HepG2 (cell line): ENCODE measurements at regions not wholly inside any gene's neighbourhood (a gene's known extent, or its start where the extent isn't known, plus 50 kb on each side); places are given as distances from the start of the nearest gene placed in this dataset.

Experiments
- ATAC-seq: fragments of 200-7000 bp; cut with Tn5 transposase; 3 replicates; pipeline ENCODE4 v1.9.1; 2020; ENCODE audit warnings: mild to moderate bottlenecking, moderate library complexity
- BruUV-seq: library from RNA; stranded (reverse); fragments of 400-500 nt; replicated peaks from 2 replicates; lab custom pipeline; 2021; lab: Mats Ljungman, UMichigan
- CTCF ChIA-PET: fragments of 300-600 bp; formaldehyde crosslinking; extraction: SDS; loops from one replicate; lab custom pipeline; 2021; ENCODE audit warnings: low total read pairs, inconsistent platforms, low intra/inter-chr PET ratio; lab: Yijun Ruan, JAX
- POLR2A ChIA-PET: fragments of 350-600 bp; sonication (Branson Sonifier 250); formaldehyde crosslinking; loops from one replicate; lab custom pipeline; 2020; ENCODE audit warnings: antibody characterized with exemption, inconsistent platforms; lab: Yijun Ruan, JAX
- DNase-seq: peaks from one replicate; pipeline ENCODE4 v3.0.0-alpha.2; 2015; ENCODE audit warnings: low spot score
- FAIRE-seq: peaks from 3 replicates; lab custom pipeline; 2011; peaks lifted over from hg19 to GRCh38; lab: Jason Lieb, UNC
- H2AFZ ChIP-seq: one replicate; pipeline ENCODE4 v1.6.1; 2011; ENCODE audit warnings: low read length, inconsistent platforms
- H3K27ac ChIP-seq: fragments of 300-600 bp; 3 replicates; pipeline ENCODE4 v1.8.0; 2011; ENCODE audit warnings: mixed run types, mild to moderate bottlenecking, mixed read lengths, low read length, inconsistent platforms; ENCODE audit not compliant: insufficient read depth; ENCODE audit errors: extremely low read length
- H3K27me3 ChIP-seq, 2 experiments: fragments of 200-600 bp in 1 of 2; 2 replicates in 1 of 2; 3 replicates in 1 of 2; pipeline versions ENCODE4 v1.6.0 to v1.8.0; 2011; ENCODE audit warnings: low read length in 2 of 2, mild to moderate bottlenecking in 2 of 2, moderate library complexity in 2 of 2, inconsistent platforms in 1 of 2; ENCODE audit not compliant: insufficient read depth in 2 of 2, control insufficient read depth in 1 of 2
- H3K36me3 ChIP-seq, 2 experiments: fragments of 200-600 bp in 1 of 2; replicated peaks in 1 of 2; 2 replicates in 1 of 2; 3 replicates in 1 of 2; pipeline versions ENCODE4 v1.5.1 to v1.8.0; 2011; ENCODE audit warnings: low read length in 2 of 2, inconsistent platforms in 1 of 2; ENCODE audit not compliant: insufficient read depth in 2 of 2, control insufficient read depth in 1 of 2
- H3K4me1 ChIP-seq: 2 replicates; pipeline ENCODE4 v1.5.1; 2012; ENCODE audit warnings: low read length, inconsistent platforms; ENCODE audit not compliant: insufficient read depth
- H3K4me2 ChIP-seq: 2 replicates; pipeline ENCODE4 v1.6.0; 2011; ENCODE audit warnings: low read depth, low read length, inconsistent platforms
- H3K4me3 ChIP-seq, 3 experiments: fragments of 200-600 bp in 1 of 3; sonication (generic), shearing (Covaris generic) in 1 of 3; replicated peaks in 1 of 3; 2 replicates each; pipeline ENCODE4 v1.5.1; 2011 to 2016; ENCODE audit warnings: low read length in 3 of 3, inconsistent platforms in 2 of 3, low read depth in 2 of 3, mild to moderate bottlenecking in 2 of 3, control low read depth in 1 of 3, mixed read lengths in 1 of 3; ENCODE audit not compliant: insufficient read depth in 1 of 3
- H3K79me2 ChIP-seq: one replicate; pipeline ENCODE4 v1.6.1; 2011; ENCODE audit warnings: low read length, inconsistent platforms; ENCODE audit not compliant: insufficient read depth
- H3K9ac ChIP-seq: 2 replicates; pipeline ENCODE4 v1.6.0; 2011; ENCODE audit warnings: mild to moderate bottlenecking, low read depth, low read length, inconsistent platforms; ENCODE audit not compliant: insufficient read depth
- H3K9me3 ChIP-seq: 2 replicates; pipeline ENCODE4 v1.5.1; 2012; ENCODE audit warnings: mild to moderate bottlenecking, low read length
- H4K20me1 ChIP-seq: 2 replicates; pipeline ENCODE4 v1.6.0; 2011; ENCODE audit warnings: inconsistent platforms, mild to moderate bottlenecking, low read length, moderate library complexity; ENCODE audit not compliant: insufficient read depth
- CREB1 ChIP-seq, 2 experiments: fragments of 450-650 bp in 1 of 2; IDR thresholded peaks; 2 replicates each; pipeline ENCODE4 v1.6.1; 2016 to 2017; ENCODE audit warnings: control low read depth in 1 of 2, mild to moderate bottlenecking in 1 of 2, missing compliant biosample characterization in 1 of 2, missing genetic modification characterization in 1 of 2
- MBD4 ChIP-seq: IDR thresholded peaks from 2 replicates; pipeline ENCODE4 v1.6.1; 2012; ENCODE audit warnings: low read length, inconsistent platforms, borderline replicate concordance
- RBFOX2 ChIP-seq: fragments of 200-400 bp; formaldehyde crosslinking; IDR thresholded peaks from 2 replicates; pipeline ENCODE4 v1.6.1; 2017; ENCODE audit warnings: low read depth, mild to moderate bottlenecking, low read length
- SSRP1 ChIP-seq: IDR thresholded peaks from 2 replicates; pipeline ENCODE4 v1.6.1; 2016; ENCODE audit warnings: control low read depth
- TAF1 ChIP-seq: sonication (generic); formaldehyde crosslinking; IDR thresholded peaks from 2 replicates; pipeline ENCODE4 v1.4.0; 2020; ENCODE audit warnings: missing genetic modification reagents
- TARDBP ChIP-seq: sonication (generic); formaldehyde crosslinking; IDR thresholded peaks from 2 replicates; pipeline ENCODE4 v1.8.0; 2022; ENCODE audit warnings: mild to moderate bottlenecking, missing genetic modification reagents
- TGIF2 ChIP-seq: IDR thresholded peaks from 2 replicates; pipeline ENCODE4 v1.6.1; 2016; ENCODE audit warnings: control low read depth, missing compliant biosample characterization
- ZNF468 ChIP-seq: sonication (generic); formaldehyde crosslinking; IDR thresholded peaks from 2 replicates; pipeline ENCODE4 v1.8.0; 2022; ENCODE audit warnings: mild to moderate bottlenecking, moderate library complexity, missing genetic modification reagents
- ZNF619 ChIP-seq: sonication (generic); formaldehyde crosslinking; IDR thresholded peaks from 2 replicates; pipeline ENCODE4 v1.4.0; 2020; ENCODE audit warnings: mild to moderate bottlenecking, missing genetic modification reagents
- ZNF747 ChIP-seq: sonication (generic); formaldehyde crosslinking; IDR thresholded peaks from 2 replicates; pipeline ENCODE4 v1.8.1; 2023; ENCODE audit warnings: missing genetic modification reagents, mild to moderate bottlenecking, borderline replicate concordance
- ZSCAN20 ChIP-seq: sonication (generic); formaldehyde crosslinking; IDR thresholded peaks from 2 replicates; pipeline ENCODE4 v1.4.0; 2020; ENCODE audit warnings: missing genetic modification reagents, mild to moderate bottlenecking, borderline replicate concordance
- ZSCAN25 ChIP-seq: sonication (generic); formaldehyde crosslinking; IDR thresholded peaks from 2 replicates; pipeline ENCODE4 v1.8.0; 2022; ENCODE audit warnings: mild to moderate bottlenecking, missing genetic modification reagents
- WGBS: methylation state at CpG from one replicate; pipeline ENCODE4 v1.1.6; 2017; ENCODE audit warnings: low lambda C conversion rate; 5-methylcytosine and 5-hydroxymethylcytosine counted together
- in situ Hi-C: cut with HindIII; loops from 2 replicates; pipeline ENCODE4 v1.10.0; 2017; ENCODE audit warnings: low pct_unique_long_range_greater_than_20kb; ENCODE audit not compliant: extremely low pct_ligation_motif_present
- intact Hi-C: fragments of 100-400 bp; cut with micrococcal nuclease; formaldehyde crosslinking; loops from one replicate; pipeline ENCODE4 v1.10.0; 2022; ENCODE audit not compliant: unreplicated experiment
- TF ChIP-seq, protein P1 (sequence below): sonication (generic); formaldehyde crosslinking; IDR thresholded peaks from 2 replicates; pipeline ENCODE4 v1.4.0; 2020; ENCODE audit warnings: missing genetic modification reagents
- TF ChIP-seq, protein P2 (sequence below): sonication (generic); formaldehyde crosslinking; IDR thresholded peaks from 2 replicates; pipeline ENCODE4 v1.4.0; 2020; ENCODE audit warnings: missing genetic modification reagents
- TF ChIP-seq, protein P3 (sequence below): sonication (generic); formaldehyde crosslinking; IDR thresholded peaks from 2 replicates; pipeline ENCODE4 v1.9.0; 2022; ENCODE audit warnings: missing genetic modification reagents, mild to moderate bottlenecking, borderline replicate concordance

DNA sequence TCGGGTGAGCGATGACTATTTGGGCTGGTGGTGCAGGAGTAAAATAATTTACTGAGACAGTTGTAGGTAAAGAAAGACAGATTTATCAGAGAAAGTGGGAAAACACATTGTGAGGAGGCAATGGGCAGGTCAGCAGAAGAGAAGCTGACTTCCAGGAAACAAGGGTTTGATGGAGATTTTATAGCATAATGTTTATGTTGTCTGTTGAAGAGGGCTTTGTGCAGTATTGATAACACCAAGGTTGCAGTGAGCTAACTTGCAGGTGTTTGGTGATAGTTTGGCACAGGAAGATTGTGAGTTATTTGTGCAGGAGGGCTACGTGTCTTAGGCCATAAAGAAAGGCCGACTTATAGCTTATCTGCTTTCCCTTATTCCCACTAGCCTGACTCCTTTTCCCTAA is 72.2 kb downstream of the DHRS2 start:
- H3K4me3 ChIP-seq = no peak overlapping the region
- no peak for FAIRE-seq
- ATAC-seq = no peak
- peaks cover 57% of the 10 kb centered on the region for H3K9me3 ChIP-seq
- no peaks in the 10 kb centered on the region for H3K36me3 ChIP-seq
- no peak for DNase-seq
- no peak overlapping the region for H3K4me2 ChIP-seq
- no peaks in the 10 kb centered on the region for H4K20me1 ChIP-seq
- intact Hi-C loops = no loop called here
- ChIA-PET POLR2A (interaction anchor here (0.7 kb wide), 1 partner anchor 153 kb away, joined by 3 read pairs; no protein-coding TSS in a partner anchor), CTCF (no interaction called here)
- no peaks in the 10 kb centered on the region for H3K79me2 ChIP-seq
- H2AFZ ChIP-seq = no peak overlapping the region
- no peak overlapping the region for H3K27ac ChIP-seq
- TF ChIP-seq ZNF747 (CRISPR knock-in tag) = no peak
- no peak for TF ChIP-seq CREB1 (IDR thresholded peaks at IDR 0.05)
- TF ChIP-seq CREB1 (CRISPR knock-in tag; IDR thresholded peaks at IDR 0.05) = no peak
- H3K9ac ChIP-seq = no peak overlapping the region
- BruUV-seq = no TSS peak
- H3K27me3 ChIP-seq = no peaks in the 10 kb centered on the region; a peak in 1 of 5 replicates
- H3K4me1 ChIP-seq = peaks cover 9% of the 10 kb centered on the region
- 46% methylated on average over 4 of the region's 4 CpGs for WGBS
- in situ Hi-C loops = no loop called here

DNA sequence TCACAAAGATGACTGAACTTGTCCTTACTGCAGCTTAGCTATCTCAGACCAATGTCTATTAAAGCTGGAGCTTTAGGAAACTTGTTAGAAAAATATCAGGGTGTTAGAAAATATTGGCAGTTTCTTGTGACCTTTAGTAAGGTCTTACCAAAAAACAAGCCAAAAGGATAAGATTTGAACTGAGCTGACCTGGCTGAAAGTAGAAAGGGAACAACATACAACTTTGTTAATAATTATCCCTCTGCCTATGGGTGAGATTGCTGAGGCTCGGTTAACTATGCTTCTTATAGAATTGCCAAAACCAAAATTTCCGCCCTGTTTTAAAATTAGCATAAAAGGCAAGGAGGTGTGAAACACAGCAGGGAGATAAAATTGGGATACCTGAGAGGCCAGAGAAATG is 73.8 kb downstream of the DHRS2 start:
- ChIA-PET POLR2A (interaction anchor here (0.8 kb wide), 1 partner anchor 16 kb away, joined by 3 read pairs; no protein-coding TSS in a partner anchor), CTCF (no interaction called here)
- H3K27me3 ChIP-seq = no peaks in the 10 kb centered on the region; a peak in 1 of 5 replicates
- WGBS = 4% methylated on average over 2 of the region's 2 CpGs
- no peak overlapping the region for H3K27ac ChIP-seq
- intact Hi-C loops = no loop called here
- H3K4me1 ChIP-seq = peaks cover 9% of the 10 kb centered on the region
- FAIRE-seq = no peak
- peak; percentile 64 for ATAC-seq
- H2AFZ ChIP-seq = no peak overlapping the region
- in situ Hi-C loops = no loop called here
- H3K9ac ChIP-seq = no peak overlapping the region
- no peaks in the 10 kb centered on the region for H3K79me2 ChIP-seq
- H3K36me3 ChIP-seq = no peaks in the 10 kb centered on the region
- H3K4me2 ChIP-seq = no peak overlapping the region
- no peak for TF ChIP-seq MBD4
- no peak for TF ChIP-seq ZSCAN20 (CRISPR knock-in tag)
- no peak for TF ChIP-seq ZSCAN25 (CRISPR knock-in tag)
- TF ChIP-seq SSRP1 (CRISPR knock-in tag) = no peak
- TF ChIP-seq, protein P1, sequence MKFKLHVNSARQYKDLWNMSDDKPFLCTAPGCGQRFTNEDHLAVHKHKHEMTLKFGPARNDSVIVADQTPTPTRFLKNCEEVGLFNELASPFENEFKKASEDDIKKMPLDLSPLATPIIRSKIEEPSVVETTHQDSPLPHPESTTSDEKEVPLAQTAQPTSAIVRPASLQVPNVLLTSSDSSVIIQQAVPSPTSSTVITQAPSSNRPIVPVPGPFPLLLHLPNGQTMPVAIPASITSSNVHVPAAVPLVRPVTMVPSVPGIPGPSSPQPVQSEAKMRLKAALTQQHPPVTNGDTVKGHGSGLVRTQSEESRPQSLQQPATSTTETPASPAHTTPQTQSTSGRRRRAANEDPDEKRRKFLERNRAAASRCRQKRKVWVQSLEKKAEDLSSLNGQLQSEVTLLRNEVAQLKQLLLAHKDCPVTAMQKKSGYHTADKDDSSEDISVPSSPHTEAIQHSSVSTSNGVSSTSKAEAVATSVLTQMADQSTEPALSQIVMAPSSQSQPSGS (CRISPR knock-in tag) = no peak
- TF ChIP-seq, protein P2, sequence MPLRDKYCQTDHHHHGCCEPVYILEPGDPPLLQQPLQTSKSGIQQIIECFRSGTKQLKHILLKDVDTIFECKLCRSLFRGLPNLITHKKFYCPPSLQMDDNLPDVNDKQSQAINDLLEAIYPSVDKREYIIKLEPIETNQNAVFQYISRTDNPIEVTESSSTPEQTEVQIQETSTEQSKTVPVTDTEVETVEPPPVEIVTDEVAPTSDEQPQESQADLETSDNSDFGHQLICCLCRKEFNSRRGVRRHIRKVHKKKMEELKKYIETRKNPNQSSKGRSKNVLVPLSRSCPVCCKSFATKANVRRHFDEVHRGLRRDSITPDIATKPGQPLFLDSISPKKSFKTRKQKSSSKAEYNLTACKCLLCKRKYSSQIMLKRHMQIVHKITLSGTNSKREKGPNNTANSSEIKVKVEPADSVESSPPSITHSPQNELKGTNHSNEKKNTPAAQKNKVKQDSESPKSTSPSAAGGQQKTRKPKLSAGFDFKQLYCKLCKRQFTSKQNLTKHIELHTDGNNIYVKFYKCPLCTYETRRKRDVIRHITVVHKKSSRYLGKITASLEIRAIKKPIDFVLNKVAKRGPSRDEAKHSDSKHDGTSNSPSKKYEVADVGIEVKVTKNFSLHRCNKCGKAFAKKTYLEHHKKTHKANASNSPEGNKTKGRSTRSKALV (CRISPR knock-in tag) = no peak
- TF ChIP-seq TARDBP = no peak
- TF ChIP-seq ZNF468 = no peak
- no peak for TF ChIP-seq TGIF2 (CRISPR knock-in tag)
- TF ChIP-seq, protein P3, sequence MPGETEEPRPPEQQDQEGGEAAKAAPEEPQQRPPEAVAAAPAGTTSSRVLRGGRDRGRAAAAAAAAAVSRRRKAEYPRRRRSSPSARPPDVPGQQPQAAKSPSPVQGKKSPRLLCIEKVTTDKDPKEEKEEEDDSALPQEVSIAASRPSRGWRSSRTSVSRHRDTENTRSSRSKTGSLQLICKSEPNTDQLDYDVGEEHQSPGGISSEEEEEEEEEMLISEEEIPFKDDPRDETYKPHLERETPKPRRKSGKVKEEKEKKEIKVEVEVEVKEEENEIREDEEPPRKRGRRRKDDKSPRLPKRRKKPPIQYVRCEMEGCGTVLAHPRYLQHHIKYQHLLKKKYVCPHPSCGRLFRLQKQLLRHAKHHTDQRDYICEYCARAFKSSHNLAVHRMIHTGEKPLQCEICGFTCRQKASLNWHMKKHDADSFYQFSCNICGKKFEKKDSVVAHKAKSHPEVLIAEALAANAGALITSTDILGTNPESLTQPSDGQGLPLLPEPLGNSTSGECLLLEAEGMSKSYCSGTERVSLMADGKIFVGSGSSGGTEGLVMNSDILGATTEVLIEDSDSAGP (CRISPR knock-in tag) = no peak
- no peak for TF ChIP-seq ZNF619 (CRISPR knock-in tag)
- TF ChIP-seq RBFOX2 = no peak
- TF ChIP-seq TAF1 (CRISPR knock-in tag) = no peak
- no peaks in the 10 kb centered on the region for H4K20me1 ChIP-seq
- no peak overlapping the region for H3K4me3 ChIP-seq
- peaks cover 42% of the 10 kb centered on the region for H3K9me3 ChIP-seq
- BruUV-seq = no TSS peak
- no peak for DNase-seq
